H1 (cell line): ENCODE measurements at regions not wholly inside any gene's neighbourhood (a gene's known extent, or its start where the extent isn't known, plus 50 kb on each side); places are given as distances from the start of the nearest gene placed in this dataset.

Experiments used
- CTCF ChIA-PET: fragments of 300-600 bp; sonication (Branson Sonifier 250); formaldehyde crosslinking; loops from one replicate; lab custom pipeline; 2021; ENCODE audit not compliant: partially characterized antibody; lab: Charles Lee
- POLR2A ChIA-PET: fragments of 300-600 bp; sonication (Branson Sonifier 250); formaldehyde crosslinking; loops from one replicate; lab custom pipeline; 2021; ENCODE audit warnings: inconsistent platforms; ENCODE audit not compliant: partially characterized antibody; lab: Charles Lee
- DNase-seq, 2 experiments: peaks; one replicate each; pipeline versions ENCODE4 v3.0.0 to v3.0.0-alpha.2; 2010 to 2022; ENCODE audit warnings: low spot score in 2 of 2, low read depth in 1 of 2, mixed read lengths in 1 of 2
- FAIRE-seq: peaks from 2 replicates; lab custom pipeline; 2011; peaks lifted over from hg19 to GRCh38; lab: Jason Lieb, UNC
- H2AFZ ChIP-seq: 2 replicates; pipeline ENCODE4 v1.8.1; 2012; ENCODE audit warnings: low read length, inconsistent platforms
- H2AK5ac ChIP-seq: 2 replicates; pipeline ENCODE4 v1.6.1; 2013; ENCODE audit warnings: low read depth, low read length
- H2BK120ac ChIP-seq: replicated peaks from 2 replicates; pipeline ENCODE3; 2013; ENCODE audit warnings: low read depth, low read length, inconsistent platforms
- H2BK12ac ChIP-seq: 2 replicates; pipeline ENCODE4 v1.6.1; 2013; ENCODE audit warnings: low read depth, low read length
- H2BK15ac ChIP-seq: 2 replicates; pipeline ENCODE4 v1.6.1; 2013; ENCODE audit warnings: low read length
- H2BK20ac ChIP-seq: 2 replicates; pipeline ENCODE4 v1.6.1; 2013; ENCODE audit warnings: low read length
- H2BK5ac ChIP-seq: 2 replicates; pipeline ENCODE4 v1.6.1; 2013; ENCODE audit warnings: low read depth, low read length
- H3K14ac ChIP-seq: 2 replicates; pipeline ENCODE4 v1.6.1; 2013; ENCODE audit warnings: inconsistent platforms; ENCODE audit not compliant: insufficient read length
- H3K18ac ChIP-seq: 2 replicates; pipeline ENCODE4 v1.6.1; 2013; ENCODE audit warnings: low read length; ENCODE audit errors: extremely low read depth
- H3K23ac ChIP-seq: 2 replicates; pipeline ENCODE4 v1.6.1; 2013; ENCODE audit warnings: inconsistent platforms; ENCODE audit not compliant: insufficient read length
- H3K23me2 ChIP-seq: 2 replicates; pipeline ENCODE4 v1.6.1; 2013; ENCODE audit warnings: low read depth, low read length
- H3K27ac ChIP-seq: 2 replicates; pipeline ENCODE4 v1.6.1; 2011; ENCODE audit warnings: low read depth, low read length, inconsistent platforms
- H3K27me3 ChIP-seq, 4 experiments: replicated peaks in 1 of 4; 1 replicate in 1 of 4; 2 replicates in 3 of 4; pipeline versions ENCODE4 v1.6.1 to v1.8.1; 2011 to 2013; ENCODE audit warnings: low read length in 3 of 4, mild to moderate bottlenecking in 3 of 4, inconsistent platforms in 2 of 4, mixed read lengths in 2 of 4, moderate library complexity in 1 of 4; ENCODE audit not compliant: control insufficient read depth in 3 of 4, insufficient read depth in 3 of 4; ENCODE audit errors: extremely low read depth in 1 of 4
- H3K36me3 ChIP-seq, 4 experiments: 2 replicates each; pipeline versions ENCODE4 v1.6.1 to v1.8.1; 2011 to 2013; ENCODE audit warnings: mild to moderate bottlenecking in 4 of 4, low read length in 3 of 4, moderate library complexity in 2 of 4, control low read depth in 1 of 4, inconsistent platforms in 1 of 4; ENCODE audit not compliant: insufficient read depth in 4 of 4, control insufficient read depth in 2 of 4
- H3K4ac ChIP-seq: replicated peaks from 2 replicates; pipeline ENCODE3; 2013; ENCODE audit warnings: low read length, low read depth, mixed read lengths, inconsistent platforms; ENCODE audit not compliant: insufficient read length
- H3K4me1 ChIP-seq, 4 experiments: replicated peaks in 1 of 4; 1 replicate in 1 of 4; 2 replicates in 3 of 4; pipeline versions ENCODE4 v1.6.1 to v1.8.1; 2011 to 2013; ENCODE audit warnings: low read length in 3 of 4, inconsistent platforms in 2 of 4, mixed read lengths in 1 of 4; ENCODE audit not compliant: insufficient read depth in 4 of 4, control insufficient read depth in 3 of 4
- H3K4me2 ChIP-seq, 2 experiments: 2 replicates each; pipeline versions ENCODE4 v1.6.1 to v1.8.1; 2011 to 2013; ENCODE audit warnings: low read depth in 2 of 2, low read length in 2 of 2, control low read depth in 1 of 2, inconsistent platforms in 1 of 2, mild to moderate bottlenecking in 1 of 2; ENCODE audit not compliant: insufficient read depth in 1 of 2
- H3K4me3 ChIP-seq, 4 experiments: fragments of 200-600, 300-600 bp in 1 of 4; sonication (generic), shearing (Covaris generic), sonication (Bioruptor Twin) in 1 of 4; 2 replicates each; pipeline versions ENCODE4 v1.5.1 to v1.8.1; 2011 to 2016; ENCODE audit warnings: low read length in 4 of 4, low read depth in 3 of 4, control low read depth in 2 of 4, inconsistent platforms in 2 of 4, mild to moderate bottlenecking in 2 of 4, mixed read lengths in 1 of 4, moderate library complexity in 1 of 4; ENCODE audit not compliant: insufficient read depth in 2 of 4; ENCODE audit errors: extremely low read depth in 1 of 4
- H3K56ac ChIP-seq: replicated peaks from 2 replicates; pipeline ENCODE3; 2013; ENCODE audit warnings: low read depth, mild to moderate bottlenecking, mixed read lengths, low read length, inconsistent platforms; ENCODE audit not compliant: insufficient read length
- H3K79me1 ChIP-seq: 2 replicates; pipeline ENCODE4 v1.6.1; 2013; ENCODE audit warnings: low read depth, low read length, control low read depth
- H3K79me2 ChIP-seq, 2 experiments: 2 replicates each; pipeline versions ENCODE4 v1.6.1 to v1.8.1; 2012 to 2013; ENCODE audit warnings: low read length in 2 of 2, mild to moderate bottlenecking in 2 of 2, inconsistent platforms in 1 of 2; ENCODE audit not compliant: insufficient read depth in 2 of 2, control insufficient read depth in 1 of 2
- H3K9ac ChIP-seq, 4 experiments: replicated peaks in 1 of 4; 1 replicate in 1 of 4; 2 replicates in 3 of 4; pipeline versions ENCODE4 v1.6.1 to v1.8.1; 2011 to 2013; ENCODE audit warnings: low read depth in 3 of 4, low read length in 3 of 4, control low read depth in 2 of 4, mild to moderate bottlenecking in 2 of 4, moderate library complexity in 2 of 4, inconsistent platforms in 1 of 4; ENCODE audit errors: extremely low read depth in 1 of 4
- H3K9me3 ChIP-seq, 2 experiments: 2 replicates each; pipeline versions ENCODE4 v1.6.1 to v1.8.1; 2012 to 2013; ENCODE audit warnings: mild to moderate bottlenecking in 2 of 2, moderate library complexity in 2 of 2, control low read depth in 1 of 2, inconsistent platforms in 1 of 2, low read depth in 1 of 2, low read length in 1 of 2, mixed read lengths in 1 of 2; ENCODE audit not compliant: insufficient read depth in 2 of 2
- H4K20me1 ChIP-seq, 2 experiments: replicated peaks in 1 of 2; 2 replicates each; pipeline versions ENCODE3 to v1.8.1; 2011 to 2013; ENCODE audit warnings: inconsistent platforms in 2 of 2, low read length in 2 of 2, mild to moderate bottlenecking in 1 of 2; ENCODE audit not compliant: insufficient read depth in 2 of 2, control insufficient read depth in 1 of 2
- H4K5ac ChIP-seq: 2 replicates; pipeline ENCODE4 v1.6.1; 2013; ENCODE audit warnings: low read length, low read depth, mixed read lengths, inconsistent platforms; ENCODE audit not compliant: insufficient read length
- H4K8ac ChIP-seq: 2 replicates; pipeline ENCODE4 v1.8.0; 2013; ENCODE audit warnings: mild to moderate bottlenecking, moderate library complexity, low read length, inconsistent platforms; ENCODE audit not compliant: insufficient read depth; ENCODE audit errors: extremely low read depth
- H4K91ac ChIP-seq: replicated peaks from 2 replicates; pipeline ENCODE3; 2013; ENCODE audit warnings: low read length, mixed read lengths, inconsistent platforms; ENCODE audit not compliant: insufficient read length
- CBX5 ChIP-seq: fragments of 300-800, 300-1000 bp; sonication (generic); IDR thresholded peaks from 2 replicates; pipeline ENCODE4 v1.7.1; 2016; ENCODE audit warnings: antibody characterized with exemption, low read length, low read depth
- EZH2 ChIP-seq: fragments of 200-600 bp; sonication (generic); IDR thresholded peaks from 2 replicates; pipeline ENCODE4 v1.7.1; 2012; ENCODE audit warnings: low read depth, mild to moderate bottlenecking, moderate library complexity, low read length, inconsistent platforms; ENCODE audit not compliant: severe bottlenecking
- GABPA ChIP-seq: IDR thresholded peaks from 2 replicates; pipeline ENCODE4 v1.6.1; 2011; ENCODE audit warnings: mild to moderate bottlenecking, low read length, moderate library complexity, borderline replicate concordance; ENCODE audit not compliant: insufficient read depth
- HDAC2 ChIP-seq, 2 experiments: fragments of 300-600 bp in 1 of 2; sonication (generic) in 1 of 2; IDR thresholded peaks; 2 replicates each; pipeline ENCODE4 v1.6.1; 2011 to 2012; ENCODE audit warnings: low read depth in 2 of 2, low read length in 2 of 2, mild to moderate bottlenecking in 2 of 2, moderate library complexity in 2 of 2, borderline replicate concordance in 1 of 2, inconsistent platforms in 1 of 2
- SIX5 ChIP-seq: IDR thresholded peaks from 2 replicates; pipeline ENCODE4 v1.6.1; 2011; ENCODE audit warnings: mild to moderate bottlenecking, low read depth, low read length
- SP2 ChIP-seq: IDR thresholded peaks from 2 replicates; pipeline ENCODE4 v1.6.1; 2012; ENCODE audit warnings: mild to moderate bottlenecking, low read length, inconsistent platforms
- TEAD4 ChIP-seq: IDR thresholded peaks from 2 replicates; pipeline ENCODE4 v1.6.1; 2012; ENCODE audit warnings: low read depth, low read length, inconsistent platforms, mixed read lengths
- USF2 ChIP-seq: IDR thresholded peaks from 2 replicates; pipeline ENCODE4 v1.6.1; 2011; ENCODE audit warnings: low read length, improper control_type of control experiment
- WGBS, 2 experiments: shearing (Covaris generic) in 1 of 2; methylation state at CpG; one replicate each; pipeline versions ENCODE4 v1.1.6 to v1.1.7; 2013 to 2015; ENCODE audit warnings: low lambda C conversion rate in 2 of 2, mixed read lengths in 2 of 2, inconsistent platforms in 1 of 2, low coverage in 1 of 2, missing lambda C conversion rate in 1 of 2; ENCODE audit not compliant: insufficient replicate concordance in 2 of 2, insufficient coverage in 1 of 2, insufficient read length in 1 of 2; ENCODE audit errors: extremely low coverage in 1 of 2, missing lambda C conversion rate in 1 of 2; 5-methylcytosine and 5-hydroxymethylcytosine counted together

DNA sequence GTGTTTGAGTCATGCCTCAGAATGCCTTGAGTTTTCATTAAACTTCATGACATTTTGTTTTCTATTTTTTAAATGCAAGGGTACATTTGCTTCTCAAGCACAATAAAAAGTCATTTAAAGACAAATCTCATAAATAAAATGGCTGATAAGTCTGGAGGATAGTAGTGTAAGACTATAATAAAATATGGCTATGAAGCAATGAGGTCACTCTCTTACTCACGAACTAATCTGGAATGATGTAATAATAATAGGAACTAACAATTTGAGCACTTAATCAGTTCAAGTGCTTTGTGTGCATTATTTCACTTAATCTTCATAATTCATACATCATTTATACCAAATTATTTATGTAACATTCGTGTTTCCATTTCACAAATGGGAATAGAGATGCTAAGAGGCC lies 149.3 kb upstream of the CTTNBP2 start:
- no peak overlapping the region for H3K27ac ChIP-seq
- H2AK5ac ChIP-seq: no peak overlapping the region
- H3K4me3 ChIP-seq: no peak overlapping the region
- DNase-seq (no peak), FAIRE-seq (no peak)
- H4K5ac ChIP-seq: no peak overlapping the region
- H3K27me3 ChIP-seq: peaks cover 0 to 1% (median 0%) of the 10 kb centered on the region in 4 experiments; a peak in 1 of 7 replicates
- H3K14ac ChIP-seq: no peak overlapping the region
- H4K20me1 ChIP-seq: no peaks in the 10 kb centered on the region
- H3K4me2 ChIP-seq: no peak overlapping the region
- no peaks in the 10 kb centered on the region for H3K4me1 ChIP-seq
- H3K4ac ChIP-seq: no peak overlapping the region
- H3K23ac ChIP-seq: no peak overlapping the region
- no peaks in the 10 kb centered on the region; the same call in 1 of the 2 replicates for H3K23me2 ChIP-seq
- no peaks in the 10 kb centered on the region for H3K9me3 ChIP-seq
- no peak overlapping the region for H3K56ac ChIP-seq
- no peak overlapping the region for H2AFZ ChIP-seq
- no peak overlapping the region for H2BK15ac ChIP-seq
- no peak overlapping the region for H3K9ac ChIP-seq
- no peak overlapping the region for H2BK5ac ChIP-seq
- no peaks in the 10 kb centered on the region for H3K79me2 ChIP-seq
- H3K79me1 ChIP-seq: no peaks in the 10 kb centered on the region
- H2BK20ac ChIP-seq: no peak overlapping the region
- H3K18ac ChIP-seq: no peak overlapping the region
- no peak for TF ChIP-seq GABPA
- no peak for TF ChIP-seq SP2
- TF ChIP-seq HDAC2 (IDR thresholded peaks at IDR 0.05; ENCODE audit: borderline replicate concordance in 1 of 2, low read depth in 2 of 2, low read length in 2 of 2): no peak
- no peak for TF ChIP-seq CBX5
- no peak for TF ChIP-seq USF2
- TF ChIP-seq TEAD4: no peak
- no peak for TF ChIP-seq SIX5
- no peak for TF ChIP-seq EZH2
- H3K36me3 ChIP-seq: no peaks in the 10 kb centered on the region
- CTCF ChIA-PET: interaction anchor here (1.5 kb wide), 1 partner anchor 29 kb away, joined by 5 read pairs; no protein-coding TSS in a partner anchor
- H4K91ac ChIP-seq: no peak overlapping the region
- POLR2A ChIA-PET: no interaction called here
- 77% methylated on average over 2 of the region's 2 CpGs; no CpG with 5 or more reads in 1 of the 2 experiments for WGBS, 2 experiments
- no peak overlapping the region for H4K8ac ChIP-seq
- H2BK120ac ChIP-seq: no peak overlapping the region
- H2BK12ac ChIP-seq: no peak overlapping the region
